ENCODE measurements at regions not wholly inside any gene's neighbourhood (a gene's known extent, or its start where the extent isn't known, plus 50 kb on each side); places are given as distances from the start of the nearest gene placed in this dataset.

GRCh38 chr22:27168681-27169080 lies 511.3 kb downstream of the MIAT start (continued):
- TF ChIP-seq CHD7 (IDR thresholded peaks at IDR 0.05; ENCODE audit: insufficient replicate concordance, low read length) (no peak), E2F6 (IDR thresholded peaks at IDR 0.05) (no peak), EZH2 (IDR thresholded peaks at IDR 0.05; ENCODE audit: low read depth, low read length, severe bottlenecking) (no peak), KDM4A (IDR thresholded peaks at IDR 0.05; ENCODE audit: low read depth, low read length, severe bottlenecking) (no peak), EP300 (IDR thresholded peaks at IDR 0.05; ENCODE audit: borderline replicate concordance in 1 of 2, low read depth in 2 of 2, low read length in 2 of 2) (no peak)

All from H1 (cell line).